ENCODE measurements at regions not wholly inside any gene's neighbourhood (a gene's known extent, or its start where the extent isn't known, plus 50 kb on each side); places are given as distances from the start of the nearest gene placed in this dataset.

- Histone ChIP-seq H3K27me3 (ENCODE audit: low read depth) (no peaks in the 10 kb centered on the region), H3K9me3 (no peaks in the 10 kb centered on the region), H3K4me1 (no peaks in the 10 kb centered on the region), H3K27ac (no peak overlapping the region), H3K36me3 (no peaks in the 10 kb centered on the region), H3K4me3 (no peak overlapping the region)
- no peak for DNase-seq
- TF ChIP-seq CTCF (IDR thresholded peaks at IDR 0.05) = no peak
- intact Hi-C loops (cut with DNase I) = no loop called here
- ATAC-seq = no peak
Observed at GRCh38 chr13:106109391-106109791, 426.1 kb downstream of the EFNB2 start.

- no peaks in the 10 kb centered on the region for H3K36me3 ChIP-seq
- H3K4me1 ChIP-seq = no peaks in the 10 kb centered on the region
- no peak overlapping the region for H3K4me3 ChIP-seq
- H3K27ac ChIP-seq = no peak overlapping the region
- no peak for TF ChIP-seq CTCF (IDR thresholded peaks at IDR 0.05)
- ATAC-seq (no peak), DNase-seq (no peak)
- intact Hi-C loops (cut with DNase I) = no loop called here
- H3K9me3 ChIP-seq = no peaks in the 10 kb centered on the region
- H3K27me3 ChIP-seq (ENCODE audit: low read depth) = no peaks in the 10 kb centered on the region
Observed at GRCh38 chr13:106108346-106108745, 427.1 kb downstream of the EFNB2 start.

GRCh38 chr13:106107061-106107460 is 428.4 kb downstream of the EFNB2 start:
- no peaks in the 10 kb centered on the region for H3K36me3 ChIP-seq
- intact Hi-C loops (cut with DNase I) = no loop called here
- H3K27me3 ChIP-seq (ENCODE audit: low read depth) = no peaks in the 10 kb centered on the region
- no peak for ATAC-seq
- H3K4me3 ChIP-seq = no peak overlapping the region
- H3K4me1 ChIP-seq = no peaks in the 10 kb centered on the region
- H3K27ac ChIP-seq = no peak overlapping the region
- no peak for TF ChIP-seq CTCF (IDR thresholded peaks at IDR 0.05)
- DNase-seq = no peak
- H3K9me3 ChIP-seq = no peaks in the 10 kb centered on the region

- no peaks in the 10 kb centered on the region for H3K4me1 ChIP-seq
- no peaks in the 10 kb centered on the region for H3K27me3 ChIP-seq (ENCODE audit: low read depth)
- no peaks in the 10 kb centered on the region for H3K9me3 ChIP-seq
- no peaks in the 10 kb centered on the region for H3K36me3 ChIP-seq
- H3K27ac ChIP-seq = no peak overlapping the region
- TF ChIP-seq CTCF (IDR thresholded peaks at IDR 0.05) = no peak
- no peak overlapping the region for H3K4me3 ChIP-seq
- ATAC-seq (no peak), DNase-seq (no peak)
- intact Hi-C loops (cut with DNase I) = no loop called here
Observed at GRCh38 chr13:106105153-106105552, 430.3 kb downstream of the EFNB2 start.

GRCh38 chr13:106104281-106104901 is 431.1 kb downstream of the EFNB2 start:
- intact Hi-C loops (cut with DNase I) = no loop called here
- no peak for ATAC-seq
- Histone ChIP-seq H3K27ac (no peak overlapping the region), H3K4me1 (no peaks in the 10 kb centered on the region), H3K4me3 (no peak overlapping the region), H3K9me3 (no peaks in the 10 kb centered on the region), H3K27me3 (ENCODE audit: low read depth) (no peaks in the 10 kb centered on the region), H3K36me3 (no peaks in the 10 kb centered on the region)
- no peak for DNase-seq
- no peak for TF ChIP-seq CTCF (IDR thresholded peaks at IDR 0.05)

GRCh38 chr13:106103779-106104178 is 431.7 kb downstream of the EFNB2 start:
- no peak for TF ChIP-seq CTCF (IDR thresholded peaks at IDR 0.05)

More at GRCh38 chr13:106103779-106104178, 431.7 kb downstream of the EFNB2 start:
- no peaks in the 10 kb centered on the region for H3K9me3 ChIP-seq
- no peak overlapping the region for H3K27ac ChIP-seq
- no peaks in the 10 kb centered on the region for H3K27me3 ChIP-seq (ENCODE audit: low read depth)
- H3K36me3 ChIP-seq = no peaks in the 10 kb centered on the region
- DNase-seq (no peak), ATAC-seq (no peak)
- intact Hi-C loops (cut with DNase I) = no loop called here
- H3K4me1 ChIP-seq = no peaks in the 10 kb centered on the region
- no peak overlapping the region for H3K4me3 ChIP-seq
